ENCODE measurements at regions not wholly inside any gene's neighbourhood (a gene's known extent, or its start where the extent isn't known, plus 50 kb on each side); places are given as distances from the start of the nearest gene placed in this dataset.

DNA sequence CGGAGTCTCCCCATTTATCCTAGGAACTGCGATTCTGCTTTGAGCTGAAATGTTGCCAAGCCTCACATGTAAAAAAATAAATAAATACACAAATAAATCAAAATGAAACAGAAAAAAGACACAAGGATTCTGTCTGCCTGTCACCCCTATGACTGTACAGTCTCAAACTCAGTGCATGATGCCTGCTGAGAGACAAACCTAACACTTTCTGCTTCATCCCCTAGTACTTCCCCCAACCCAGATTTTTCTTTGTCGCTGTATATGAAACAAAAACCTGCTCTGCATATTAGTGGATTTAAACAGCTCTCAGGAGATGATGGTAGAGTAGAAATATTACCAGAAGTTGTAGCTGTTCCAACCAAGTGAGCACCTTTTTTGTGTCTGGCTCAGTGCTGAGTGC, 530.7 kb upstream of the CFAP20DC start:
- TF ChIP-seq, protein P1, sequence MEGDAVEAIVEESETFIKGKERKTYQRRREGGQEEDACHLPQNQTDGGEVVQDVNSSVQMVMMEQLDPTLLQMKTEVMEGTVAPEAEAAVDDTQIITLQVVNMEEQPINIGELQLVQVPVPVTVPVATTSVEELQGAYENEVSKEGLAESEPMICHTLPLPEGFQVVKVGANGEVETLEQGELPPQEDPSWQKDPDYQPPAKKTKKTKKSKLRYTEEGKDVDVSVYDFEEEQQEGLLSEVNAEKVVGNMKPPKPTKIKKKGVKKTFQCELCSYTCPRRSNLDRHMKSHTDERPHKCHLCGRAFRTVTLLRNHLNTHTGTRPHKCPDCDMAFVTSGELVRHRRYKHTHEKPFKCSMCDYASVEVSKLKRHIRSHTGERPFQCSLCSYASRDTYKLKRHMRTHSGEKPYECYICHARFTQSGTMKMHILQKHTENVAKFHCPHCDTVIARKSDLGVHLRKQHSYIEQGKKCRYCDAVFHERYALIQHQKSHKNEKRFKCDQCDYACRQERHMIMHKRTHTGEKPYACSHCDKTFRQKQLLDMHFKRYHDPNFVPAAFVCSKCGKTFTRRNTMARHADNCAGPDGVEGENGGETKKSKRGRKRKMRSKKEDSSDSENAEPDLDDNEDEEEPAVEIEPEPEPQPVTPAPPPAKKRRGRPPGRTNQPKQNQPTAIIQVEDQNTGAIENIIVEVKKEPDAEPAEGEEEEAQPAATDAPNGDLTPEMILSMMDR (IDR thresholded peaks at IDR 0.05; ENCODE audit: low read depth, low read length, missing input control), result no peak
- TF ChIP-seq, protein P2, sequence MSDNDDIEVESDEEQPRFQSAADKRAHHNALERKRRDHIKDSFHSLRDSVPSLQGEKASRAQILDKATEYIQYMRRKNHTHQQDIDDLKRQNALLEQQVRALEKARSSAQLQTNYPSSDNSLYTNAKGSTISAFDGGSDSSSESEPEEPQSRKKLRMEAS (IDR thresholded peaks at IDR 0.05), result no peak
- TF ChIP-seq, protein P3, sequence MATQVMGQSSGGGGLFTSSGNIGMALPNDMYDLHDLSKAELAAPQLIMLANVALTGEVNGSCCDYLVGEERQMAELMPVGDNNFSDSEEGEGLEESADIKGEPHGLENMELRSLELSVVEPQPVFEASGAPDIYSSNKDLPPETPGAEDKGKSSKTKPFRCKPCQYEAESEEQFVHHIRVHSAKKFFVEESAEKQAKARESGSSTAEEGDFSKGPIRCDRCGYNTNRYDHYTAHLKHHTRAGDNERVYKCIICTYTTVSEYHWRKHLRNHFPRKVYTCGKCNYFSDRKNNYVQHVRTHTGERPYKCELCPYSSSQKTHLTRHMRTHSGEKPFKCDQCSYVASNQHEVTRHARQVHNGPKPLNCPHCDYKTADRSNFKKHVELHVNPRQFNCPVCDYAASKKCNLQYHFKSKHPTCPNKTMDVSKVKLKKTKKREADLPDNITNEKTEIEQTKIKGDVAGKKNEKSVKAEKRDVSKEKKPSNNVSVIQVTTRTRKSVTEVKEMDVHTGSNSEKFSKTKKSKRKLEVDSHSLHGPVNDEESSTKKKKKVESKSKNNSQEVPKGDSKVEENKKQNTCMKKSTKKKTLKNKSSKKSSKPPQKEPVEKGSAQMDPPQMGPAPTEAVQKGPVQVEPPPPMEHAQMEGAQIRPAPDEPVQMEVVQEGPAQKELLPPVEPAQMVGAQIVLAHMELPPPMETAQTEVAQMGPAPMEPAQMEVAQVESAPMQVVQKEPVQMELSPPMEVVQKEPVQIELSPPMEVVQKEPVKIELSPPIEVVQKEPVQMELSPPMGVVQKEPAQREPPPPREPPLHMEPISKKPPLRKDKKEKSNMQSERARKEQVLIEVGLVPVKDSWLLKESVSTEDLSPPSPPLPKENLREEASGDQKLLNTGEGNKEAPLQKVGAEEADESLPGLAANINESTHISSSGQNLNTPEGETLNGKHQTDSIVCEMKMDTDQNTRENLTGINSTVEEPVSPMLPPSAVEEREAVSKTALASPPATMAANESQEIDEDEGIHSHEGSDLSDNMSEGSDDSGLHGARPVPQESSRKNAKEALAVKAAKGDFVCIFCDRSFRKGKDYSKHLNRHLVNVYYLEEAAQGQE (IDR thresholded peaks at IDR 0.05), result no peak
- TF ChIP-seq YY1 (IDR thresholded peaks at IDR 0.05) (no peak), TAF1 (conservative IDR thresholded peaks at IDR 0.05) (no peak), FOXA1 (IDR thresholded peaks at IDR 0.05) (no peak), RXRA (IDR thresholded peaks at IDR 0.05) (no peak), EGR1 (IDR thresholded peaks at IDR 0.05; ENCODE audit: low read depth in 2 of 2) (no peak), SP1 (IDR thresholded peaks at IDR 0.05) (no peak), HNF4A (conservative IDR thresholded peaks at IDR 0.05) (no peak), RAD21 (IDR thresholded peaks at IDR 0.05) (no peak), GABPA (IDR thresholded peaks at IDR 0.05 in 1 of 2, conservative IDR thresholded peaks at IDR 0.05 in 1 of 2) (no peak)
- TF ChIP-seq, protein P4, sequence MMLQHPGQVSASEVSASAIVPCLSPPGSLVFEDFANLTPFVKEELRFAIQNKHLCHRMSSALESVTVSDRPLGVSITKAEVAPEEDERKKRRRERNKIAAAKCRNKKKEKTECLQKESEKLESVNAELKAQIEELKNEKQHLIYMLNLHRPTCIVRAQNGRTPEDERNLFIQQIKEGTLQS (IDR thresholded peaks at IDR 0.05), result no peak
- TF ChIP-seq, protein P5, sequence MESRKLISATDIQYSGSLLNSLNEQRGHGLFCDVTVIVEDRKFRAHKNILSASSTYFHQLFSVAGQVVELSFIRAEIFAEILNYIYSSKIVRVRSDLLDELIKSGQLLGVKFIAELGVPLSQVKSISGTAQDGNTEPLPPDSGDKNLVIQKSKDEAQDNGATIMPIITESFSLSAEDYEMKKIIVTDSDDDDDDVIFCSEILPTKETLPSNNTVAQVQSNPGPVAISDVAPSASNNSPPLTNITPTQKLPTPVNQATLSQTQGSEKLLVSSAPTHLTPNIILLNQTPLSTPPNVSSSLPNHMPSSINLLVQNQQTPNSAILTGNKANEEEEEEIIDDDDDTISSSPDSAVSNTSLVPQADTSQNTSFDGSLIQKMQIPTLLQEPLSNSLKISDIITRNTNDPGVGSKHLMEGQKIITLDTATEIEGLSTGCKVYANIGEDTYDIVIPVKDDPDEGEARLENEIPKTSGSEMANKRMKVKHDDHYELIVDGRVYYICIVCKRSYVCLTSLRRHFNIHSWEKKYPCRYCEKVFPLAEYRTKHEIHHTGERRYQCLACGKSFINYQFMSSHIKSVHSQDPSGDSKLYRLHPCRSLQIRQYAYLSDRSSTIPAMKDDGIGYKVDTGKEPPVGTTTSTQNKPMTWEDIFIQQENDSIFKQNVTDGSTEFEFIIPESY (IDR thresholded peaks at IDR 0.05), result no peak
